Panc1 (cell line): ENCODE measurements at regions not wholly inside any gene's neighbourhood (a gene's known extent, or its start where the extent isn't known, plus 50 kb on each side); places are given as distances from the start of the nearest gene placed in this dataset.

Source experiments
- POLR2AphosphoS5 ChIP-seq: IDR thresholded peaks from 2 replicates; pipeline ENCODE4 v1.6.1; 2012; ENCODE audit warnings: mild to moderate bottlenecking, low read depth, low read length, moderate library complexity
- TF ChIP-seq, protein P1 (sequence below): fragments of 450-650 bp; IDR thresholded peaks from 2 replicates; pipeline ENCODE4 v1.5.1; 2017; ENCODE audit warnings: mild to moderate bottlenecking
- TF ChIP-seq, protein P2 (sequence below), 2 experiments: IDR thresholded peaks; 2 replicates each; pipeline ENCODE4 v1.6.1; 2011 to 2012; ENCODE audit warnings: low read depth in 2 of 2, control low read depth in 1 of 2, low read length in 1 of 2, mild to moderate bottlenecking in 1 of 2, moderate library complexity in 1 of 2; ENCODE audit not compliant: insufficient read depth in 1 of 2

DNA sequence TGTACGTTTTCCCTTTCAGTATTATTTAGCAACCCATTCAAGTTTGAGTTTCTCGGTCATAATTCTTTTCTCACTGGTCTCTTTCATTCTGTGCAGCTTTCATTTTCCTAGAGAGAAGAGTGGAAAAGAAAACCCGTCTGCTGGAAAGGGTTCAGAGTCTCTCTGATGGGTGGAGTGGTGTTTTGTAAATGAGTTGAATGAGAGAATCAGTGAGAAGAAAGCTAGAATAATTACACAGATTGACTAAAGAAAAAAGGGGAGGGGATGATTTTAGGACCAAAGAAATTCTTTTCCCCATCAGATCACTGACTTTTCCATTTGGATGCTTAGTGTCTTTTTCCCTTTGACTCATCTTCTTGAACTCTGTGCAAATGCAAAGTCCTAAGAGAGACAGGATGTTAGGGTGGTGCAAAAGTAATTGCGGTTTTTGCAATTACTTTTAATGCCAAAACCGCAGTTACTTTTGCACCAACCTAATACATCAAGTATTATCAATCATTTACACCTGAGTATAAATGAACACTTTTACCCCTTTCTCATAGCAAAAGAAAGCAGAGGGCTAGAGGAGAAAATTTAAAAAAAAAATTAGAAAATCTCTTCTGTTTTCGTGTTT is 242.1 kb upstream of the SP4 start:
- TF ChIP-seq, protein P1, sequence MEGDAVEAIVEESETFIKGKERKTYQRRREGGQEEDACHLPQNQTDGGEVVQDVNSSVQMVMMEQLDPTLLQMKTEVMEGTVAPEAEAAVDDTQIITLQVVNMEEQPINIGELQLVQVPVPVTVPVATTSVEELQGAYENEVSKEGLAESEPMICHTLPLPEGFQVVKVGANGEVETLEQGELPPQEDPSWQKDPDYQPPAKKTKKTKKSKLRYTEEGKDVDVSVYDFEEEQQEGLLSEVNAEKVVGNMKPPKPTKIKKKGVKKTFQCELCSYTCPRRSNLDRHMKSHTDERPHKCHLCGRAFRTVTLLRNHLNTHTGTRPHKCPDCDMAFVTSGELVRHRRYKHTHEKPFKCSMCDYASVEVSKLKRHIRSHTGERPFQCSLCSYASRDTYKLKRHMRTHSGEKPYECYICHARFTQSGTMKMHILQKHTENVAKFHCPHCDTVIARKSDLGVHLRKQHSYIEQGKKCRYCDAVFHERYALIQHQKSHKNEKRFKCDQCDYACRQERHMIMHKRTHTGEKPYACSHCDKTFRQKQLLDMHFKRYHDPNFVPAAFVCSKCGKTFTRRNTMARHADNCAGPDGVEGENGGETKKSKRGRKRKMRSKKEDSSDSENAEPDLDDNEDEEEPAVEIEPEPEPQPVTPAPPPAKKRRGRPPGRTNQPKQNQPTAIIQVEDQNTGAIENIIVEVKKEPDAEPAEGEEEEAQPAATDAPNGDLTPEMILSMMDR, result no peak
- TF ChIP-seq POLR2AphosphoS5, result no peak
- TF ChIP-seq, protein P2, sequence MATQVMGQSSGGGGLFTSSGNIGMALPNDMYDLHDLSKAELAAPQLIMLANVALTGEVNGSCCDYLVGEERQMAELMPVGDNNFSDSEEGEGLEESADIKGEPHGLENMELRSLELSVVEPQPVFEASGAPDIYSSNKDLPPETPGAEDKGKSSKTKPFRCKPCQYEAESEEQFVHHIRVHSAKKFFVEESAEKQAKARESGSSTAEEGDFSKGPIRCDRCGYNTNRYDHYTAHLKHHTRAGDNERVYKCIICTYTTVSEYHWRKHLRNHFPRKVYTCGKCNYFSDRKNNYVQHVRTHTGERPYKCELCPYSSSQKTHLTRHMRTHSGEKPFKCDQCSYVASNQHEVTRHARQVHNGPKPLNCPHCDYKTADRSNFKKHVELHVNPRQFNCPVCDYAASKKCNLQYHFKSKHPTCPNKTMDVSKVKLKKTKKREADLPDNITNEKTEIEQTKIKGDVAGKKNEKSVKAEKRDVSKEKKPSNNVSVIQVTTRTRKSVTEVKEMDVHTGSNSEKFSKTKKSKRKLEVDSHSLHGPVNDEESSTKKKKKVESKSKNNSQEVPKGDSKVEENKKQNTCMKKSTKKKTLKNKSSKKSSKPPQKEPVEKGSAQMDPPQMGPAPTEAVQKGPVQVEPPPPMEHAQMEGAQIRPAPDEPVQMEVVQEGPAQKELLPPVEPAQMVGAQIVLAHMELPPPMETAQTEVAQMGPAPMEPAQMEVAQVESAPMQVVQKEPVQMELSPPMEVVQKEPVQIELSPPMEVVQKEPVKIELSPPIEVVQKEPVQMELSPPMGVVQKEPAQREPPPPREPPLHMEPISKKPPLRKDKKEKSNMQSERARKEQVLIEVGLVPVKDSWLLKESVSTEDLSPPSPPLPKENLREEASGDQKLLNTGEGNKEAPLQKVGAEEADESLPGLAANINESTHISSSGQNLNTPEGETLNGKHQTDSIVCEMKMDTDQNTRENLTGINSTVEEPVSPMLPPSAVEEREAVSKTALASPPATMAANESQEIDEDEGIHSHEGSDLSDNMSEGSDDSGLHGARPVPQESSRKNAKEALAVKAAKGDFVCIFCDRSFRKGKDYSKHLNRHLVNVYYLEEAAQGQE (IDR thresholded peaks at IDR 0.05; ENCODE audit: insufficient read depth in 1 of 2, low read depth in 2 of 2, low read length in 1 of 2), result no peak
